HG02610 (cell line): ENCODE measurements at regions not wholly inside any gene's neighbourhood (a gene's known extent, or its start where the extent isn't known, plus 50 kb on each side); places are given as distances from the start of the nearest gene placed in this dataset.
"Not testable (repeated sequence)": the region's sequence is repeated elsewhere in the genome, so short reads cannot be mapped to it uniquely, and the experiment has no call there.

Experiments
- ATAC-seq: cut with Tn5 transposase; IDR thresholded peaks from one replicate; pipeline ENCODE4 v1.9.1; 2021; ENCODE audit warnings: mild to moderate bottlenecking, moderate library complexity; ENCODE audit not compliant: unreplicated experiment

DNA sequence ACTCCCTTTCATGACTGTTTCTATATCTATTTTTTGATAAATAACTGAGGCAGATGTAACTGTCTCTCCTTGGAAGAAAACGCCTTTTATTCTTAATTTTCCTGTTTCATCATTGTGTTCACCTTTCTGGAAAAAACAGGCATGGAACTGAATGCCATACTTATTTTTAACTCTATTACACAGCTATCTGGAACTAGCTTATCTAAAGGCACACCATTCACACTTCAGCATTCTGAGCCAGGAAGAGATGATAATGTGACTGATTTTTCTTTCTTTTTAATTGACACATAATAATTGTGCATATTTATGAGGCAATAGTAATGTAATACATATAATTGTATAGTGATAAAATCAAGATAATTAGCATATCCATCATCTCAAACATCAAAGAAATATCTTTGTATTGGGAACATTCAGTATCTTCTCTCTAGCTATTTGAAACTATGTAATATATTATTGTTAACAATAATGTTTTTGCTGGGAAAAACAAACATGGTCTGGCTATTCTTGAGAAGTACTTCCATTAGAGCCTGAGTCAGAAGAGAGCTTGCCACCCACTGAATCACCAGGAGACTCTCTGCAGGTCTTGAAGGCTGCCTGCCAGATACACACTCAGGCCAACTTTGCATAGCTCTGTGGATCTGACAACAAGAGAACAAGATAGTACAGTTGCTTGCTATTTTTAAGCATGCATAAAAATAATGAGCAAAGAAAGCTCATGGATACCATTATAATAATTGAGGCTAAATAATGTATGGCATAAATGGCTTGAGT, 501.0 kb upstream of the EDIL3 start:
- no peak for ATAC-seq

DNA sequence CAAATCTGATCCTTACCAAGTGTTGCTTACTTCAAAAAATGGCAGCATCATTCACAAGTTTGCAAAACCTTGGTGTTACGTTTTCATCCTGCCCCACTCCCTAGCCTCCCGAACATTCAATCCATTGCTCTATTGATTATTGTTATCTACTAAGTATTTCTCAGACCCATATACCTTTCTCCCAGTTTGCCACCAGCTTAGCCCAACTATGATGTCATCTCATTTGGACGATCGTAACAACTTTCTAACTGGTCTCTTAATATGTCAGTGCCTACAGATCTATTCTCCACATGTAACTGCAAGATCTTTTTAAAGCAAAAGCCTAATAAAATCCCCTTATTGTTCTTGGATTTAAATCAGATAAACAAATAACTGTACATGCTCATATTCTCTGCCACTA, 497.1 kb upstream of the EDIL3 start:
- ATAC-seq = no peak

DNA sequence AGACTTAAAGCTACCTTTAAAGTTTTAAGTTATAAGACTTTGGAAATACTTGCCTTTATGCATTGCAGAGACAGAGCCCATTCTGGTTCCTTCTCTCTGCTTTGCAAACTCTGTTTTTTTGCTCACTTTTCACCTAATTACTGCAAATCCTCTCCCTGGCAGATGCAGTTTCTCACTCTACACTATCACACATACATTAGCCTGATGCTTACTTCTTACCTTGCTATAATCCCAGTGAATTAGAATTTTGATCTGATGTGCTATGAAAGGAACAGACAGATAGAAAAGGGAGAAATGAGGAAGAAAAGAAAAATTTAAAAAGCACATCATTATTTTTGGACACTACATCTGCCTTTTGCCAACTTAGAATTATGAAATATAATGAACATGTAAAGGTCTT, 489.5 kb upstream of the EDIL3 start:
- ATAC-seq = no peak

DNA sequence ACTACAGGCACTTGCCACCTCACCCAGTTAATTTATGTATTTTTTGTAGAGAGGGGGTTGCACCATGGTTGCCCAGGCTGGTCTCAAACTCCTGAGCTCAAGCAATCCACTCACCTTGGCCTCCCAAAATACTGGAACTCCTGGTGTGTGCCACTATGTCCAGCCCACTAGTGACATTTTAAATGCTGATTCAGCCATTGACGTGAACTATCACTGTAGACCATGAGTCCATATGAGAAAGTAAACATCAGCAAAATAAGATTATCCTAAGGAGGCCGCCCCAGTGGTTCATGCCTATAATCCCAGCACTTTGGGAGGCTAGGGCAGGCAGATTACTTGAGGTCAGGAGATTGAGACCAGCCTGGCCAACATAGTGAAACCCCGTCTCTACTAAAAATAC, 488.1 kb upstream of the EDIL3 start:
- no peak for ATAC-seq

DNA sequence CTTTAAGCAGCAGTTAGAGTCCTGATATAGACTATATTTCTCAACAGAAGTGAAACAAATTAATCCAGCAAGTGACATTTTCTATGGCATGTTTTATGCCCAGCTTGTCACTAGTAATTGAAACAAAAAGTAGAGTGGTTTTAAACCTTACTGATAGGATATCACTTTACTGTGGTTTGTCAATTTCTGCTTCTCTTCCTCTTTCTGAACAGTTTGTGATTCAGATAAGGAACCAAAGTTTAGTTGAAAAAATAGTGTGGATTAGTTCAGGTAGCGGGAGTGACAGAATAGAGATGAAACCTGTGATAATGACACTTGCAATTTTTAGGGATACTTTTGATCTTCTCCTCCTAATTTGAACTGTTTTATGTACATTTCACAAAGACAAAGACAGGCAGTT, 485.7 kb upstream of the EDIL3 start:
- no peak for ATAC-seq

GRCh38 chr5:84869675-84870074, 485.0 kb upstream of the EDIL3 start:
- ATAC-seq = no peak

GRCh38 chr5:84863936-84864335, 479.3 kb upstream of the EDIL3 start:
- ATAC-seq = not testable (repeated sequence)

GRCh38 chr5:84863020-84863419, 478.3 kb upstream of the EDIL3 start:
- no peak for ATAC-seq

GRCh38 chr5:84862132-84862531, 477.5 kb upstream of the EDIL3 start:
- no peak for ATAC-seq

GRCh38 chr5:84861306-84861705, 476.6 kb upstream of the EDIL3 start:
- no peak for ATAC-seq

DNA sequence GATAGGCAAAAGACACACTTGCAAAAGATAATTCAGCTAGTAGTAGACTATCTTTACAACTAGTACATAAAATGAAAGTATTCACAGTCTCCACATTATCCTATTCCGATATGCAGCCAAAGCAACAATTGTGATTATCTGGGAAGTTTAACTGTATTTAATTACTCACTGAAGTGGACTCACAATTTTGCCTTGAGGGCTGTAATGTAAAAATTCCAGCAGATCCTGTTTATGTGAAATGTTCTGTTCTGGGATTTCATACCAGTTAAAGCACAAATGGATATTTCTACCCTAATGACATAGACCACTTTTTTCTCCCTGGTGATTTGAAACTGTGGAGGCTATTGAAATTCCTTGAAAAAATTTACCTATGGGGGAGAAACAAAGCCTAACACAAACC, 474.4 kb upstream of the EDIL3 start:
- ATAC-seq = no peak

- ATAC-seq = no peak
Observed at GRCh38 chr5:84831701-84832100, 447.0 kb upstream of the EDIL3 start.

DNA sequence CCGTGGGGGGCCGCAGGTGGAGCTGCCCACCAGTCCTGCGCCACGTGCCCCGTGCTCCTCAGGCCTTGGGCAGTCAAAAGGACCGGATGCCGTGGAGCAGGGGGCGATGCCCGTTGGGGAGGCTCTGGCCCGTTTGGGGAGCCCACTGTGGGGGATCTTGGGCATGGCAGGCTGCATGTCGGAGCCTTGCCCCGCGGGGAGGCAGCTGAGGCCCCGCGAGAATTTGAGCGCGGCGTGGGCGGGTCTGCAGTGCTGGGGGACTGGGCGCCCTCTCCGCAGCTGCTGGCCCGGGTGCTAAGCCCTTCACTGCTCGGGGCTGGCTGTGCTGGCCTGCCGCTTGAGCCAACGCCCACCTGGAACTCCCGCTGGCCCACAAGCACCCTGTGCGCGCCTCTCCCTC, 445.6 kb upstream of the EDIL3 start:
- ATAC-seq = no peak

GRCh38 chr5:84825606-84826005, 440.9 kb upstream of the EDIL3 start:
- no peak for ATAC-seq

DNA sequence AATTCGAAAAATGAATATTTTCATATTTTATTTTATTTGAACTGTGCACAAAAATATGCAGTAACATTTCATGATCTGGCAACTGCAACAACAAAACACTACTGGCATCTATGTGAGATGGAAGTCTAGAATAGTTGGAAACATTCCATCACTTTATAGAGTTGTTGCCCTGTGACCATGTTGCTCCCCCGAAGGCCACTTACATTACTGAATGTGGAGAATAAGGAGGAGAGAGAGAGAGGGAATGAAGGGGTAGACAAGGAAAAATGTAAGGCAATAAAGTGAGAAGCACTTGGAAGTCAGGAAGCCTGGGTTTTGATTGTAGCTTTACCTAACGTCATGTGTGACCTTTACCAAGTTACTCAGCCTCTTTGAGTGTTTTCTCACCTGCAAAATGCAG, 437.2 kb upstream of the EDIL3 start:
- ATAC-seq = no peak

GRCh38 chr5:84817953-84818352, 433.3 kb upstream of the EDIL3 start:
- ATAC-seq = no peak

- no peak for ATAC-seq
Observed at GRCh38 chr5:84816746-84817547, 432.3 kb upstream of the EDIL3 start.

- no peak for ATAC-seq
Observed at GRCh38 chr5:84816160-84816559, 431.5 kb upstream of the EDIL3 start.

DNA sequence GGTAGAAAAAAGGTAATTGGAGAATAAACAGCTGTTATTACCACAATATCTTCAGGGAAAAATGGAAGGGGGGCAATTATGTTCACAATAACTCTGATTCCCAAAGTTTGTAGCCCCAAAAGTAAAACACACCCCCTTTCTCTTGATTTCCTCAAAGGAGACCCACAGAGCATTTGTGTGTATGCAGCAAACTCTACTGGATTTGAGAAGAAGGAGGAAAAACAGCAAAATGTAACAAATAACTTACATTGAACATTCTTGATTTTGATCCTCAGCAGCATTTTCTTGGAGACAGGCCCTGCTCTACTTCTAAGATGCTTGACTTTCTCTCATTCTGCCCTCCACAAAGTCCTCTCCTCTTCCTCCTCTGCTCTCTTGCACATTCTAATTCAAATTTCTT, 420.8 kb upstream of the EDIL3 start:
- no peak for ATAC-seq

GRCh38 chr5:84796399-84796798, 411.7 kb upstream of the EDIL3 start:
- no peak for ATAC-seq

DNA sequence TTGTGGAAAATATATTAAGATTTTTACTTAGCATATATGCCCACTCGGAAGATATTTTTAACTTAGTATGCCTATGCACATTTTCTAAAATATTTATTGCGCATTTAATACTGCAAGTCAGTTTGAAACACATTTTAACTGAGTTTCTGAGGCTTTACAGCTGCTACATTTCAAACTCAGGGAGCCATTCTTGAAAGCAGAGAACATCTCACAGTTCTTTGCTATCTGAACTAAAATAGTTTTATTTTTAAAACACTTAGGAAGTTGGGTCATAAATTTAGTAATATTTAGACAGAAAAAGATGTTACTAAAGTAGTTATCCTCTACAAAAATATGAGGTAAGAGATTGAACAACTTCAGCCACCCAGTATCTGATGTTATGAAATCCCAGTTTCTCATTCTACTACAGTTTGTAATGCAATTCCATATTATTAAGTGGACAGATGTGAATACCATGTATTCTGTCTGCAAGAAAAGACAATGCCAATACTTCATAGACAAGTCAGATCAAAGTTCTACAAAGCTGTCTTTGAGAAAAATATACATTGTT, 409.9 kb upstream of the EDIL3 start:
- ATAC-seq = no peak

DNA sequence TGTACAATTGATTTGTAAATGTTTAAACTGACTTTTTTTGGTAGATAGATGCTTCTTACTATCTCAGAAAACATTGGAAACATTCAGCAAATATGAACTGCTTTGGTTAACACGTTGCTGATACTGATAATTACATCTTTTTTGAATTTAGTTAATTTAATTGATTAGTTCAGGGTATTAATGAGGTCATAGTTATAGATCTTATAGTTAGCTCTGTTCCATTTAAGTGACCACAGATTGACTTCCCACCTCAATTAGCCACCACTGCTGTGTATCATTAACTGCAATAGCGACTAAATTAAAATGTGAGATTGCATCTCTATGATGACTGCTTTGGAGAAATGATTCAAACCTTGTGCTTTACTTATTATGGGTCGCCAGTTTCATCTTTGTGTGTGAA, 407.1 kb upstream of the EDIL3 start:
- ATAC-seq = no peak
